ENCODE measurements at regions not wholly inside any gene's neighbourhood (a gene's known extent, or its start where the extent isn't known, plus 50 kb on each side); places are given as distances from the start of the nearest gene placed in this dataset.
"Not testable (repeated sequence)": the region's sequence is repeated elsewhere in the genome, so short reads cannot be mapped to it uniquely, and the experiment has no call there.

GRCh38 chr12:107214373-107214773, 121.0 kb upstream of the CRY1 start:
- not testable (repeated sequence) for TF ChIP-seq POLR2A, CTCF, POLR2AphosphoS5, EP300 (IDR thresholded peaks at IDR 0.05)
